ENCODE measurements at regions not wholly inside any gene's neighbourhood (a gene's known extent, or its start where the extent isn't known, plus 50 kb on each side); places are given as distances from the start of the nearest gene placed in this dataset.

DNA sequence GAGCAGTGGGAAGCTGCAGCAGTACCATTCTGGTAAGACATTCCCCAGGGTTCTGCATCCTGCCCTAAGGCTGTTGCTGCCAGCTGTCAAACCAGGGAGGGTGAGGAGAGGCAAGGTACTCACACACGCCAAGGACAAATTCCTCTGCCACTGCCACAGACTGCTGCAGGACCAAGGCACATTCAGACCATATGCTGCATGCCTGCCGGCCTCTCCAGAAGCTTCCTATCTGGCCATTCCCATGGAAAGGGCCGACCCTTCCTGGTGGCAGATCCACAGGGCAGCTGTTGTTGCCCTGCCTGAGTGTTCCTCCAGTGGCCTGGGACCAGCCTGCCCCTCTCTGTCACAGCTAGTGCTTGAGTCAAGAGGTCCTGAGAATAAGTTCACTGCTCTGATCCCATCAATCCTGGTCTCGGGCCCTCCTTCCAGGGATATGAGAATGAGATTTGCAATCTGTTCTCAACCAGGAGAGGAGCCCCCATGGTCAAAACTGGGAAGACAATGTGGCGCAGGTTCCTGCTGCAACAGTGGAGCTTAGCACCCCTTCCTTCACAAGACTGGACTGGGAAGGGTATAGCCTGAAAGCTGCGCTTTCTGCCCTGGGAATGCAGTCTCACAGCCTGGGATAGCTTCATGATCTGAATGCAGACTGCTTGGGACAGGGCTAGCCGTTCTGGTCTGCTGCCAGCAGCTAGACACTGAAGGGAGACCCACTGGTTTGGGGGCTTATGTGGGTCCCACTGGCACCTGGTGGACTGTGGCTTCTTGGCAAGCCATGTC, 342.5 kb upstream of the NDST3 start:
- TF ChIP-seq TAF1 (IDR thresholded peaks at IDR 0.05; ENCODE audit: low read depth, low read length): no peak
- TF ChIP-seq POLR2AphosphoS5 (IDR thresholded peaks at IDR 0.05; ENCODE audit: low read depth, low read length): no peak
- TF ChIP-seq POLR2A (IDR thresholded peaks at IDR 0.05; ENCODE audit: low read depth, low read length): no peak
- no peak for TF ChIP-seq SPI1 (IDR thresholded peaks at IDR 0.05; ENCODE audit: low read depth, low read length)
- TF ChIP-seq POU2F2 (IDR thresholded peaks at IDR 0.05; ENCODE audit: low read depth, low read length): no peak
- no peak for TF ChIP-seq PAX5 (IDR thresholded peaks at IDR 0.05; ENCODE audit: insufficient read depth, low read length, severe bottlenecking)

All from GM12891 (cell line).